ENCODE measurements at regions not wholly inside any gene's neighbourhood (a gene's known extent, or its start where the extent isn't known, plus 50 kb on each side); places are given as distances from the start of the nearest gene placed in this dataset.

DNA sequence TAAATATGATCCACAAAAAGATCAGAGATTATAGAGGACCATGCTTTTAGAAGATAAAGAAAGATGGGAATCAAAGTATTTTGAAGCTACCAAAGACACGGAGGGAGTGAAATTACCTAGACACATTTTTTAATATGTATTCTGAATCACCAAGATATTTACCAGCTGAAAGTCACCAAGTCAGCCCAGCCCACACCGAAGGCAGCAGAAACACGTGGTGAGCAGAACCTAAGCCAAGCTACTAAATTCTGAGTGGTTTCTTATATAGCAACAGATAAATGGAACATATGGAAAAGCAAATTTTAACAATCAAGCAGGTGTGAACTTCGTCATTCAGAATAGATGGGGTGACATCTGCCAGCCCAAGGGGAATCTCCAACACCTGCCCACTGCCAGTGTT, 134.7 kb upstream of the AKR1E2 start:
- Histone ChIP-seq H3K4me2 (ENCODE audit: insufficient read depth, insufficient read length, low read length) (no peak overlapping the region), H3K4ac (ENCODE audit: low read depth, low read length) (no peak overlapping the region), H3K23ac (ENCODE audit: insufficient read length, low read depth, low read length) (no peak overlapping the region), H2BK5ac (ENCODE audit: insufficient read length, low read length) (no peak overlapping the region), H3K27ac (ENCODE audit: insufficient read length, low read depth, low read length) (no peak overlapping the region), H3K14ac (ENCODE audit: insufficient read depth, low read length) (no peak overlapping the region), H3K79me1 (ENCODE audit: insufficient read depth, low read depth, low read length, poor library complexity, severe bottlenecking) (no peaks in the 10 kb centered on the region), H3K9me3 (ENCODE audit: control insufficient read depth, low read depth, low read length) (no peaks in the 10 kb centered on the region), H2BK15ac (ENCODE audit: low read depth, low read length) (no peak overlapping the region), H3K18ac (ENCODE audit: insufficient read length, low read depth, low read length) (no peak overlapping the region), H2AK5ac (ENCODE audit: insufficient read length, low read length) (no peak overlapping the region), H4K5ac (ENCODE audit: insufficient read length, low read depth, low read length) (no peak overlapping the region), H3K23me2 (ENCODE audit: insufficient read length, low read depth, low read length, poor library complexity, severe bottlenecking) (no peaks in the 10 kb centered on the region), H3K27me3 (ENCODE audit: insufficient read depth, low read length) (no peaks in the 10 kb centered on the region), H3K4me1 (ENCODE audit: insufficient read depth, low read length) (no peaks in the 10 kb centered on the region), H4K8ac (replicated peaks; ENCODE audit: insufficient read length, low read depth, low read length) (no peak overlapping the region), H3T11ph (ENCODE audit: low read length) (no peak overlapping the region), H3K9ac (ENCODE audit: extremely low read depth, insufficient read length, low read length) (no peak overlapping the region), H2BK12ac (ENCODE audit: insufficient read length, low read depth, low read length) (no peak overlapping the region), H2AFZ (ENCODE audit: low read length) (no peak overlapping the region), H2BK20ac (ENCODE audit: low read depth, low read length, poor library complexity, severe bottlenecking) (no peak overlapping the region), H4K91ac (ENCODE audit: insufficient read length, low read depth, low read length) (no peak overlapping the region), H3K56ac (ENCODE audit: insufficient read length, low read depth, low read length) (no peak overlapping the region), H3K79me2 (ENCODE audit: insufficient read depth, low read length) (no peaks in the 10 kb centered on the region), H4K20me1 (ENCODE audit: control insufficient read depth, insufficient read depth, insufficient read length) (no peaks in the 10 kb centered on the region), H2BK120ac (ENCODE audit: low read depth, low read length, poor library complexity, severe bottlenecking) (no peak overlapping the region)
- no peak for TF ChIP-seq CTCF (conservative IDR thresholded peaks at IDR 0.05)
- Mint-ChIP-seq H3K27me3 (ENCODE audit: low read depth) (no peaks in the 10 kb centered on the region), H3K27ac (no peak overlapping the region), H3K4me3 (no peak overlapping the region), H3K9me3 (no peaks in the 10 kb centered on the region), H3K4me1 (peaks cover 0 to 3% of the 10 kb centered on the region in 2 experiments; a peak in 3 of 4 replicates), H3K36me3 (ENCODE audit: insufficient read depth in 1 of 3, low read depth in 3 of 3) (no peaks in the 10 kb centered on the region)
- WGBS (ENCODE audit: extremely low coverage, insufficient read length, low lambda C conversion rate): no CpG with 5 or more reads among the region's 4 CpGs
- no peak for DNase-seq
